ENCODE measurements at regions not wholly inside any gene's neighbourhood (a gene's known extent, or its start where the extent isn't known, plus 50 kb on each side); places are given as distances from the start of the nearest gene placed in this dataset.

GRCh38 chr18:78927616-78928015 lies 52.0 kb upstream of the SALL3 start:
- DNase-seq, result no peak

DNA sequence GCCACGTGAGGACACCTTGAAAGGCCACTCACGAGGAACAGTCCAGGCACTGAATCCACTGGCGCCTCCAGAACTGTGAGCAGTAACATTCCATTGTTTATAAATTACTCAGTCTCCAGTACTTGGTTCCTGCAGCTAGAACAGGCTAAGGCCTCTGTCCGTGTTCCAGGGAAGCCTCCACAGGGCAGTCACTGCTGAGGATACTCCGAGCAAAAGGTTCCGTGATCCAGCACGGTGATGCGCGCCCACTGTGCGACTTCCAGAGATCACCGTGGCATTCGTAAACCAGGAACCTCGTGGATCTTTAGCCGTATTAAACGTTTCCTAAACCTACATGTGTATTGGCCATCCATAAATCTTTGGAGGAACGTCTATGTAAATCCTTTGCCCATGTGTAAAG lies 51.5 kb upstream of the SALL3 start:
- no peak for DNase-seq

- DNase-seq, result no peak
Observed at GRCh38 chr18:78929516-78929915, 50.1 kb upstream of the SALL3 start.
